BJ (cell line): ENCODE measurements at regions not wholly inside any gene's neighbourhood (a gene's known extent, or its start where the extent isn't known, plus 50 kb on each side); places are given as distances from the start of the nearest gene placed in this dataset.

Experiments
- CTCF ChIA-PET: fragments of 350-600 bp; formaldehyde crosslinking; extraction: SDS; loops from one replicate; lab custom pipeline; 2021; ENCODE audit warnings: antibody characterized with exemption, inconsistent platforms; lab: Yijun Ruan, JAX
- POLR2A ChIA-PET: fragments of 300-600 bp; sonication (Branson Sonifier 250); formaldehyde crosslinking; extraction: SDS; loops from one replicate; lab custom pipeline; 2021; ENCODE audit warnings: antibody characterized with exemption; lab: Charles Lee
- DNase-seq: peaks from one replicate; pipeline ENCODE4 v3.0.0-alpha.2; 2011; ENCODE audit warnings: low read depth
- H3K27me3 ChIP-seq: 2 replicates; pipeline ENCODE4 v1.6.0; 2011; ENCODE audit warnings: low read length; ENCODE audit not compliant: control insufficient read depth, insufficient read depth
- H3K36me3 ChIP-seq: 2 replicates; pipeline ENCODE4 v1.5.1; 2011; ENCODE audit warnings: low read length; ENCODE audit not compliant: control insufficient read depth, insufficient read depth
- H3K4me3 ChIP-seq: 2 replicates; pipeline ENCODE4 v1.5.1; 2011; ENCODE audit warnings: low read depth, mild to moderate bottlenecking, control low read depth, low read length
- CTCF ChIP-seq: IDR thresholded peaks from 2 replicates; pipeline ENCODE4 v1.5.1; 2011; ENCODE audit warnings: low read depth, mild to moderate bottlenecking, control low read depth, inconsistent platforms, low read length, moderate library complexity; ENCODE audit not compliant: insufficient read depth

GRCh38 chr1:17973694-17974093 lies 133.9 kb upstream of the IGSF21 start:
- DNase-seq, result no peak
- ChIA-PET CTCF (interaction anchor here (1.1 kb wide), 1 partner anchor 11 kb away, joined by 3 read pairs; no protein-coding TSS in a partner anchor), POLR2A (no interaction called here)
- no peaks in the 10 kb centered on the region for H3K27me3 ChIP-seq
- no peak for TF ChIP-seq CTCF
- H3K4me3 ChIP-seq, result no peak overlapping the region
- no peaks in the 10 kb centered on the region for H3K36me3 ChIP-seq

GRCh38 chr1:17976854-17977253 lies 130.7 kb upstream of the IGSF21 start:
- ChIA-PET CTCF (no interaction called here), POLR2A (no interaction called here)
- Histone ChIP-seq H3K36me3 (no peaks in the 10 kb centered on the region), H3K27me3 (no peaks in the 10 kb centered on the region), H3K4me3 (no peak overlapping the region)
- no peak for DNase-seq
- TF ChIP-seq CTCF, result no peak

- no peak for TF ChIP-seq CTCF
- CTCF ChIA-PET, result interaction anchor here (0.6 kb wide), 1 partner anchor 63 kb away, joined by 3 read pairs; no protein-coding TSS in a partner anchor
Observed at GRCh38 chr1:17978016-17978415, 129.6 kb upstream of the IGSF21 start.

GRCh38 chr1:17979815-17980214 lies 127.8 kb upstream of the IGSF21 start:
- Histone ChIP-seq H3K27me3 (no peaks in the 10 kb centered on the region), H3K4me3 (no peak overlapping the region), H3K36me3 (no peaks in the 10 kb centered on the region)
- DNase-seq, result no peak
- ChIA-PET CTCF (no interaction called here), POLR2A (no interaction called here)
- no peak for TF ChIP-seq CTCF

More at GRCh38 chr1:17978016-17978415, 129.6 kb upstream of the IGSF21 start:
- H3K36me3 ChIP-seq, result no peaks in the 10 kb centered on the region
- no peak for DNase-seq
- no peak overlapping the region for H3K4me3 ChIP-seq
- no peaks in the 10 kb centered on the region for H3K27me3 ChIP-seq
- POLR2A ChIA-PET, result no interaction called here

- ChIA-PET CTCF (no interaction called here), POLR2A (no interaction called here)
- no peaks in the 10 kb centered on the region for H3K36me3 ChIP-seq
- H3K27me3 ChIP-seq, result no peaks in the 10 kb centered on the region
- no peak for TF ChIP-seq CTCF
- H3K4me3 ChIP-seq, result no peak overlapping the region
- no peak for DNase-seq
Observed at GRCh38 chr1:17982197-17982596, 125.4 kb upstream of the IGSF21 start.
